ENCODE measurements at regions not wholly inside any gene's neighbourhood (a gene's known extent, or its start where the extent isn't known, plus 50 kb on each side); places are given as distances from the start of the nearest gene placed in this dataset.

DNA sequence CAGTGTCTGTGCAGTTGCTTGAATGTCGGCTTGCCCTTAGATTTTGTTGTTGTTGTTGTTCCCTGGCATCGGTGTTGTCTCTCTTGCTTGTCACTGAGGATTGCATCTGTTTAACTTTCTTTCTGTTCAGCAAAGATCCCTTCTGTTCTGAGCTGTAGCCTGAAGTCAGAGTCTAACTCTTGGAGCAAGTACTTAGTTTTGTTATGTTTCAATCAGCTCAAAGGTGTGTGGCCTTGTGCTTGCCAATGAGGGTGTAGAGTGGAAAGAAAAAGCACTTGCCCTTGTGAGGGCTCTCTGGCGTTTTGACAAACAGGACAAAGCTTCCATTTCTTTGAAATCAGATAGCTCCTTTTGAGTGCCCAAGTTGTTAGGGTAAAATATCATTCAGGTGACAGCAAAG lies 757.1 kb upstream of the CDH7 start:
- Histone ChIP-seq H3K9me2 (replicated peaks; ENCODE audit: low read length) (no peaks in the 10 kb centered on the region), H3F3A (ENCODE audit: low read length, unreplicated experiment) (no peaks in the 10 kb centered on the region), H3K27ac (ENCODE audit: low read length) (no peak overlapping the region), H3K27me3 (ENCODE audit: low read length) (no peaks in the 10 kb centered on the region), H3K9me3 (ENCODE audit: low read length) (no peaks in the 10 kb centered on the region), H3K4me1 (ENCODE audit: insufficient read depth, low read length) (no peaks in the 10 kb centered on the region), H4K20me1 (ENCODE audit: low read length) (no peaks in the 10 kb centered on the region), H3K9ac (ENCODE audit: low read length) (no peak overlapping the region), H3K36me3 (ENCODE audit: low read depth, low read length) (no peaks in the 10 kb centered on the region), H3K79me2 (ENCODE audit: low read length) (no peaks in the 10 kb centered on the region), H3K4me3 (ENCODE audit: low read length) (no peak overlapping the region), H3K4me2 (ENCODE audit: low read length) (no peak overlapping the region), H2AFZ (ENCODE audit: low read length) (no peak overlapping the region)
- DNase-seq = no peak
- TF ChIP-seq CTCF (conservative IDR thresholded peaks at IDR 0.05; ENCODE audit: low read depth, low read length) = no peak
- POLR2A ChIA-PET (ENCODE audit: unreplicated experiment) = no interaction called here
- BruUV-seq (replicated peaks) = no TSS peak
- intact Hi-C loops (cut with micrococcal nuclease) = no loop called here
- CTCF ChIA-PET = interaction anchor here (0.7 kb wide), 1 partner anchor 393 kb away, joined by 4 read pairs; no protein-coding TSS in a partner anchor
- ATAC-seq = no peak

DNA sequence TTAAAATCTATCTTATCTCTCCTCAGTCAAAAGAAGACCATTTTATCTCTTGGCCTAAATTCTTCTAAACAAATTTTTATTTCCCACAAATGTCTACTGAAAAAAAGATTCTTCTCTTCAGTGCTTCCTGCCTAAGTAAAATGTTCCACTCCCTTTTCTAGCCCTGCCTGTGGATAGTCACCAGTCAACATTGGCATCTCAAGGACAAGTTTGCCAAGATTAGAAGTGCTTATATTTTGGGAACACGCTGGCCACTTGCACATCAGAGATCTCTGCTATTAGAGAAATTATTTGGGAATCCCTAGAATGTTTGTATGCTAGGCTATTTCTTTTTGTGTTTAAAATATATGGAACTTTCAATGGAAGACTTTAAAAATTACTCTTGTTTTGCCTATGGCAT lies 758.2 kb upstream of the CDH7 start:
- no peaks in the 10 kb centered on the region for H3K9me3 ChIP-seq (ENCODE audit: low read length)
- CTCF ChIA-PET = no interaction called here

DNA sequence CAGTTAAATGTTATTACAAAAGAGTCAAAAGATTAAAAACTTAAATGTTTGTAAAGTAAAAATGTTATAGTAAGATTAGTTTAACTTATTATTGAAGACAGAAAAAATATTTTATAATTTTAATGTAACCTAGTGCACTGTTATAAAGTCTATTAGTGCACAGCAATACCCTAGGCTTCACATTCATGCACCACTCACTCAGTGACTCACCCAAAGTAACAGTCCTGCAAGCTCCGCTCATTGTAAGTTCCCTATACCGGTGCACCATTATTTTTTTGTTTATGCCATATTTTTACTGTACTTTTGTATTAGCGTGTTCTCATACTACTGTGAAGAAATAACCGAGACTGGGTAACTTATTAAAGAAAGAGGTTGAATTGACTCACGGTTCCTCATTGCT lies 759.7 kb upstream of the CDH7 start:
- ChIA-PET POLR2A (ENCODE audit: unreplicated experiment) (no interaction called here), CTCF (no interaction called here)
- BruUV-seq (replicated peaks) = no TSS peak
- Histone ChIP-seq H3K27ac (ENCODE audit: low read length) (no peak overlapping the region), H3F3A (ENCODE audit: low read length, unreplicated experiment) (no peaks in the 10 kb centered on the region), H3K4me2 (ENCODE audit: low read length) (no peak overlapping the region), H2AFZ (ENCODE audit: low read length) (no peak overlapping the region), H3K4me1 (ENCODE audit: insufficient read depth, low read length) (no peaks in the 10 kb centered on the region; the same call in 1 of the 2 replicates), H3K9me3 (ENCODE audit: low read length) (no peaks in the 10 kb centered on the region), H4K20me1 (ENCODE audit: low read length) (no peaks in the 10 kb centered on the region), H3K36me3 (ENCODE audit: low read depth, low read length) (no peaks in the 10 kb centered on the region), H3K4me3 (ENCODE audit: low read length) (no peak overlapping the region), H3K79me2 (ENCODE audit: low read length) (no peaks in the 10 kb centered on the region), H3K27me3 (ENCODE audit: low read length) (no peaks in the 10 kb centered on the region), H3K9me2 (replicated peaks; ENCODE audit: low read length) (no peaks in the 10 kb centered on the region), H3K9ac (ENCODE audit: low read length) (no peak overlapping the region)
- ATAC-seq (no peak), DNase-seq (peak; percentile 6)
- TF ChIP-seq EZH2 (IDR thresholded peaks at IDR 0.05; ENCODE audit: low read length, unreplicated experiment) (no peak), EZH2phosphoT487 (IDR thresholded peaks at IDR 0.05; ENCODE audit: borderline replicate concordance, low read length) (no peak), CTCF (conservative IDR thresholded peaks at IDR 0.05; ENCODE audit: low read depth, low read length) (no peak)
- intact Hi-C loops (cut with micrococcal nuclease) = no loop called here

More for the DNA sequence above, 758.2 kb upstream of the CDH7 start:
- no TSS peak for BruUV-seq (replicated peaks)
- POLR2A ChIA-PET (ENCODE audit: unreplicated experiment) = no interaction called here
- H3K36me3 ChIP-seq (ENCODE audit: low read depth, low read length) = no peaks in the 10 kb centered on the region
- H3K27me3 ChIP-seq (ENCODE audit: low read length) = no peaks in the 10 kb centered on the region
- no peak for TF ChIP-seq EZH2 (IDR thresholded peaks at IDR 0.05; ENCODE audit: low read length, unreplicated experiment)
- TF ChIP-seq CTCF (conservative IDR thresholded peaks at IDR 0.05; ENCODE audit: low read depth, low read length) = no peak
- TF ChIP-seq EZH2phosphoT487 (IDR thresholded peaks at IDR 0.05; ENCODE audit: borderline replicate concordance, low read length) = no peak
- H3K4me3 ChIP-seq (ENCODE audit: low read length) = no peak overlapping the region
- H3K4me2 ChIP-seq (ENCODE audit: low read length) = no peak overlapping the region
- no peaks in the 10 kb centered on the region for H3F3A ChIP-seq (ENCODE audit: low read length, unreplicated experiment)
- no peak overlapping the region for H3K27ac ChIP-seq (ENCODE audit: low read length)
- no peaks in the 10 kb centered on the region for H3K4me1 ChIP-seq (ENCODE audit: insufficient read depth, low read length)
- H2AFZ ChIP-seq (ENCODE audit: low read length) = no peak overlapping the region
- H3K79me2 ChIP-seq (ENCODE audit: low read length) = no peaks in the 10 kb centered on the region
- H3K9ac ChIP-seq (ENCODE audit: low read length) = no peak overlapping the region
- DNase-seq (no peak), ATAC-seq (no peak)
- intact Hi-C loops (cut with micrococcal nuclease) = no loop called here
- no peaks in the 10 kb centered on the region for H3K9me2 ChIP-seq (replicated peaks; ENCODE audit: low read length)
- H4K20me1 ChIP-seq (ENCODE audit: low read length) = no peaks in the 10 kb centered on the region

All from PC-3 (cell line).